NCI-H2107 (cell line): ENCODE measurements at regions not wholly inside any gene's neighbourhood (a gene's known extent, or its start where the extent isn't known, plus 50 kb on each side); places are given as distances from the start of the nearest gene placed in this dataset.
"Not testable (repeated sequence)": the region's sequence is repeated elsewhere in the genome, so short reads cannot be mapped to it uniquely, and the experiment has no call there.

ENCODE experiments used
- DNase-seq: peaks from one replicate; lab custom pipeline; 2025; lab: John Stamatoyannopoulos, UW

DNA sequence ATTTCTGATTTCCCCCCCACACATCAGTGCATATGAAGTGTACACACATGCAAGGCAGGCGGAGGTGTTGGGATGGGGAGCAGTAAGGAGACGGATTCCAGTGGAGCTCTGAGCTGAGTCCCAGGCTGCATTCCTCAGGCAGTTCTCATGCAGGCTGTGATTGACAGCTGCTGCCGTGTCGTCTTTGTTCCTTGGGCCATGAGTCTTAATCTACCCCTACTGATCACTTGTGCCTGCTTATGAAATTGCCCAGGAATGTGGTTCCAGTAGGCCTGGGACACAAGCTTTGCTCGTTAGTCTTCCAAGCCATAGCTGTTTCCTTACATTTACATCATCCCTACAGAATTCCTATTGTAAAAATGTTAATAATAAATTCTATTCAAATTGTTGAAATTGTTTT lies 1241.9 kb downstream of the UQCRFS1 start:
- DNase-seq = no peak

DNA sequence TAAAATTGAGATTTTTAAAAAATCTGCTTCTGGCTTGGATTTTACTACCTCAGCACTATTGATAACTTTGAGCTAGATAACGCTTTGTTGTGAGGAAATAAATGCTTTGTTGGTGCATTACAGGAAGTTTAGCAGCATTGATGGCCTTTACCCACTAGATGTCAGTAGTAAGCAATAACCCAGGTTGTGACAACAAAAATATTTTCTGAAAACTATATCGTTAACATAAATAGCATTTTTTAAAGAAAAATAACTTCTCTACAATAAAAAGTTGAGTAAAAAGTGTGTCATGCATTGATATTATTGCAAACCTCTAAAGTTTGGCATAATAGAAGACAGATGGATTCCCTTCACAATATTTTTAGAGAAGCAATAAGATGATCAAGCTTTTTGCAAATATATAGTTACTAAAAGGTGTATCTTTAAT lies 1246.5 kb downstream of the UQCRFS1 start:
- DNase-seq = no peak

DNA sequence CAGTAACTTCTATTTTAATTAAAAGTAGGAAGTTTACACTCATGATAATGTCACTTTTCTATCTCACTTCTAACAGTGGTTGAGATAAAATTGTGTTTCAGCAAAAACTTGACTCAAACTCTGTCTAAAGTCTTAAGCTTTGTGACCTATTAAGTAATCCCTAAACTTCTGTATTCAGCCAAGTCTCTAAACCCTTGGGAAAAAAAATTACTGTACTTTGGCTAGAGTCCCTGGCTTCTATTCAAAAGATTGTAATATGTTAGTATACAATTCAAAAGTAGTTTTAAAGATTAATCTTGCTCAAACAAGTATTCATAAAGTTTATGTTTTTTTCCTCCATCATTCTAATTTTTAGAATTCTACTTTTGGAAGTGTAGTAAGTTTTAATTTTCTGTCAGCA lies 1248.8 kb downstream of the UQCRFS1 start:
- DNase-seq = no peak

DNA sequence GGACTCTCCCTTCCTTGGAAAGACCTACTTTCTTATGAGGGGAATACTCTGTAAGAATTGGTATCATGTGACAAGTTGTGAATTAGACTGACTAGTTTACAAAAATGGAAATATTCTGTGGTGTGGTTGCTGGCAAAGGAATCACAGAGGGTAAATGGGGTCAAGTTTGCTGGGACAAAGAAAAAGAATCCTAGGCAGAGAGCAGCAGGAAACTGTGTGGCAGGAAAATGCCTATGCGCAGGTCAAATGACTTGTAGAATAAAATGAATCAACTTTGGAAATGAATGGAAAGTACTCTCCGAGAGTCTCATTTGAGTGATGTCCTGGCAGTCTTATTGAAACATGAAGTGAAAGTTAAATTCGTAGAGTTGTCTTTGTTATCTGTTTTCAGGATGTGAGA lies 1250.7 kb downstream of the UQCRFS1 start:
- DNase-seq = no peak

DNA sequence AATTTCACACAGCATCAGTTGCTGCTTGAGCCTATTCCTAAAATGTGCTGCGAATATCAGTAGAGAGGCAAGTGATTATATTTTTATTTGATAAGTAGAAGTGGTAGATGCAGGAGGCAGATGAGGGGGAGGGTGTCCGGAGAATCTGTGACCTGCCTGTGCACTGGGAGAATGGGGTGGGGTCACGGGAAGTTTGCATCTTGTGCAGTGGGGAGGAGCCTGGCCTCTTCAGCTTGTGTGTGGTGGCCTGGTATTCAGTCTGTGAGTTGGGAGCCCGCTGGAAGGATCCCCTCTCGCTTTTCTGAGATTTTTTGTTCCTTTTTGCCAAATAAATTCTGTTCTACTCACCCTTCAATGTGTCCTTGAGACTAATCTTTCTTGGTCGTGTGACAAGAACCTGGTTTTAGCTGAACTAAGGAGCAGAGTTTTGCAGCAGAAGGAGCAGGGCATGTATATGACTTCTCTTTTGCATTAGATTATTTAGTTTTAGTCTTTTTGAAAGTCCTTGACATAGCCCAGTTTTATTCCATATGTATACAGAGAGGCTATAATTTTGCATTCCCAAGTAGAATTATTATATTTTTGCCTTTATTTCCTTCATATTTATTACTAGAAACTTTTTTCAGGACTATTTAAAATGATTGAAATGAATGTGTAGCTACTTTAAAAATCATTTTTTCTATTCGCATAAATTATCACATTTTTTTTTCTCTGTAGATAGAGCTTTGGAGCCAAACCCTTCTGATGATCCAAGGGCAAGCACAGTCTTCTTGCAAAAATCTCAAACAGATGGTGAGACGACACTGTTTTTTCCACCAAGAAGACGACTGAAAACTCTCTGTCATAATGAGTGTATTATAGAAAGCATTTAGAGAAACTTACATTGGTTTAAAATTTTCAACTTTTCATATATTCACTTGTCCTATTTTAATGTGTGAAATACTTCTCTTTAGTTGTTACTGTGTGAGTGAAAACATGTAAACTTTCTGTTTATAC lies 1257.2 kb downstream of the UQCRFS1 start:
- DNase-seq = no peak

DNA sequence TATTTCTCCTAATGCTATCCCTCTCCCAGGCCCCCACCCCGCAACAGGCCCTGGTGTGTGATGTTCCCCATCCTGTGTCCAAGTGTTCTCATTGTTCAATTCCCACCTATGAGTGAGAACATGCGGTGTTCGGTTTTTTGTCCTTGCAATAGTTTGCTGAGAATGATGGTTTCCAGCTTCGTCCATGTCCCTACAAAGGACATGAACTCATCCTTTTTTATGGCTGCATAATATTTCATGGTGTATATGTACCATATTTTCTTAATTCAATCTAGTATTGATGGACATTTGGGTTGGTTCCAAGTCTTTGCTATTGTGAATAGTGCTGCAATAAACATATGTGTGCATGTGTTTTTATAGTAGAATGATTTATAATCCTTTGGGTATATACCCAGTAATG lies 1270.3 kb downstream of the UQCRFS1 start:
- DNase-seq = not testable (repeated sequence)

DNA sequence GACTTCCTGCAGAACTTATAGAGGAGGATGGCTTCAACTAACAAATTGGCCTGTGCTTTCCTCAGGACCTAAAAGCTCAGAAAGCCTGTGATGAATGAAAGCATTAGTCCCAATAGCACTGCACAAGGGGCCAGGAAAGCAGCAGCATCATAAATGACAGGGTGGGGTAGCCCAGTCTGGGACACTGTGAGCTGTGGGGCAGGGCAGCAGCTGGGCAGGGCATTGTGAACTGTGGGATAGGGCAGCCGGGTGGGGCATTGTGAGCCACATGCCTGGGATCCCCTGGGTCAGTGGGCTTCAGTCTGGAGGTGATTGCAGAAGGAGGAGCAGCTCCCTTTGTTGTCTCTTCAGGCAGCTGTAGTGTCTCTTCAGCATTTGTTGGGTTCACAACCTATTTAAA lies 1276.8 kb downstream of the UQCRFS1 start:
- no peak for DNase-seq

DNA sequence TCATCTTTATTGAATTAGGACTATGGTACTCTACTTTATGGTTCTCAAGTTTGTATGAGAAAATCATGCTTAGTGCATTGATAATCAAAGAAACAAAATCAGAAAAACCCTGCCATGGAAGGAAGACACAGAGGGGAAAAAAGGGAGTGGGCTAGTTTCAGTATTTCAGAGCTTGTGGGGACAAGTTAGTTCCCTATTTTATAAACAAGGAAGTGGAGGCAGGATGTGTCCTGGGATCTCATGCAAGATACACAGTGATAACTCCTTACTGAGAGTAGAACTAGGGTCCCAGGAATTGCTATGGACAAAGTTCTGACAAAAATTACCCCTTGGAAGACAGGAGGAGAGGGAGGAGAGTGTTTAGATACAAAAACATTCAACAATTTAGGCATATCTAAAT lies 1277.3 kb downstream of the UQCRFS1 start:
- no peak for DNase-seq

DNA sequence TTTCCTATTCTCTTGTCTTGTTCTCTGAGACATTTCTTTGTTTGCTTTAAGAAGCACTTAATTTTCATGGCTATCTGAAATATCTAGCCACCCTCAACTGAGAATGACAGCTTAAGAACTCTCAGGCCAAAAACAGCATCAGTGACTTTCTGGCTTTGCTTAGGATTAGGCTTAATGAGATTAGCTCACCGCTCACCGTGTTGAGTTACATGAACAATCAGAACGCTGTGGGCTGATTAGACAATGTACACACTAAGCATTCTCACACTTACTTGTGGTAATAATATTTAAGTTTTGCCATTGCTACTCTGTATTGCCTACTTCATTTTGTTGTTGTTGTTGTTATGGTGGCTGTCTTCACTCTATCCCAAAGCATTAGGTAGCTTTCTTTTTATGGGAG lies 1283.6 kb downstream of the UQCRFS1 start:
- DNase-seq = no peak

DNA sequence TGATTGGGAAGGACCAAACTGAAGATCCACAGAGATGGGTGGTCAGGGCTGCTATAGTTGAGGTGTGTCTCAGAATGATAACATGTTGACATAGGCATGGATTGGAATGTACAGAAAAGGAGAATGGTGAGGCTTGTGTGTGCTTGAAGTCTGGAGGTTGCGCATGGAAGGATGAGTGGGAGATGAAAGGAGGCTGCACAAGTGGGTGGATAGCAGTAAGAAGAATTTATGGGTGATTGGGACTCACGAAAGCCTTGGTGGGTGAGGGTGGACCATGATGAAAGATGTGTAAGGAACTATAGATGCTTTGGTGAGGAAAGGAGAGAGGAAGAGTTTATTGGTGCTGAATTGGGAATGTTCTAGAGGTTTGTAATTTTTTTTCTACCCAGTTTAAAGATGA lies 1287.7 kb downstream of the UQCRFS1 start:
- no peak for DNase-seq

DNA sequence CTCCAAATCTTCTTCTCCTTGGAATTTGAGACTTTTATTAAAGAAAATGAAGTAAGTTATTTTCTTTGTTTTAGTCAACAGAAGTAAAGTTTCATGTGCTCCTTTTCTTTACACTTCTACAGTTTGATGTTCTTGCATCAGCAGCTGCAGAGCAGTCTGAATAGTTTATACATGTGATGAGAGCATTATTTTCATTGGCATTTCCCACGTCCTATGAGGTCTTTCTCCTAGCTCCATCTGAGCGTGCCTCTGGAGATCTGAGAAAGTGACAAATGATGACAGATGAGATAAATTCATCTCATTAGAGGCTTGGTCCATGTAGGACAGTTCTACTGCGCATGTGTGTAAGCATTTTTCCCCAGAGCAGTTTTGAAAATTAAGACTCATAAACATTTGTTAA lies 1290.0 kb downstream of the UQCRFS1 start:
- no peak for DNase-seq

DNA sequence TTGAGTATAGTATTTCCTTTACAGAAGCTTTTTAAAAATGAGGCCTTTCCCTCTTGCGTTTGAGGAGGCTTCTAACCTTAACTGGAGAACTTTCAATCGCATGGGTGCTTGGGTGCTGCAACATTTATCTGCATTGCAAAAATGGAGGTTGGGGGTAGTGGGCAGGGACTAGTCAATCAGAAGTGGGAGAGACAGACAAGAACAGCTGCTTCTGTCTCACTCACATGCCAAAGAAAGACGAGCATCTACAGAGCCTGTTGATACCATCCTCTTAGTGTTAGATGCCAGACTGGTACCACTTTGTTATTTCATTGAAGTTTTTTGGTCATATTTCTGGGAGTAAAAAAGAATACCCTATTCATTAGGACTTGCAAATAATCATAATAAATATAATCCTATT lies 1292.2 kb downstream of the UQCRFS1 start:
- no peak for DNase-seq

DNA sequence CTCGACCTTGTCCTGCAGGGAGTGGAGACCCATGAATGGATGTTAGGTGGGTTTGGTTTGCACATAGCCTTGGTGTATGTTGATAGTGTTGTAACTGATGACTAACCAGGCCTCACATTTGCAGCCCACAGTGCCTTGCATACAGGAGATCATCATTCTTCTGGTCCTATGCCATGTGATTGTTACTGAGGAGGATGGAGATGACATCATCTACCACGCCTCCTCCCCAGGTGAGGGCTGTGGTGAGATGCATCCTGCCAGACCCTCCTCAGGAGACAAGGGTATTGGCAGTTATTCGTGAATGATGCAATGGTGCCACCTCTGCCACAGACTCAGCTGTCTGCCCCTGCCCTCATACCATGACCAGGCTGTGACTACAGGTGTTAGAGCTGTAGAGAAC lies 1294.1 kb downstream of the UQCRFS1 start:
- DNase-seq = no peak

DNA sequence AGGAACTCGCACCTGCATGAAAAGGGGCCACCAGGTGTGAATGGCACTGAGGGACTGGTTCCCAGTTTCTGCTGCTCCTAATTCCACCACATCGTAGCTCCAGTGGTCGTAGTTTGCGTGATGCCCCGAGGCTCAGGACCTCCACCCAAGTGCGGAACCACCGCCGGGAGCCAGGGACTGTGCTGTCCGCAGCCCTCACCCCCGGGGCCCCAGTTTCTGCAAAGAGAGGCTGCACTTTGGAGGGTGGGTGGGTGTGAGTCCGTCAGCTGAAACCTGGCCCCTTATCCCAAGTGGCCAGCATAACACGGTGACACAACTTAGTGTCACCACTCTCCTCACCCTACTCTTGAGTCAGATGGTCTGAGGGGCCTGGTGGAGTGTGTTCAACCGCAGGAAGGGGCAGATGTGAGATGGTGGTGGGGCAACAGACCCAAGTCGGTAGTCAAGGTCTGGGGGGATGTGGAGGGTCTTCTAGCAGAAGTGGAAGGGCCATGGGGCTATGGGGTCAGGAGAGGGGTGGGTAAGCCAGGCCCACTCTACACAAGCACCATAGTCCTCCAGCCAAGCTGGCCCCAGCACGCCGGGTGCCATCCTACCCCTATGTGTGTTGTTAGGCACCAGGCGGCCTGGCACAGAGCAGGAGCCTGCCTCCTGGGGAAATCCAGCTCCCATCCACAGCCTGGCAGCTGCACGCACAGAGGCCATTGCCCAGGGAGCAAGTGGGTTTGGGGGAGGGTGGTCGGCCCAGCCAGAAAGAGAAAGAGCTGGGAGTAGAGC lies 1301.6 kb downstream of the UQCRFS1 start:
- DNase-seq = no peak

DNA sequence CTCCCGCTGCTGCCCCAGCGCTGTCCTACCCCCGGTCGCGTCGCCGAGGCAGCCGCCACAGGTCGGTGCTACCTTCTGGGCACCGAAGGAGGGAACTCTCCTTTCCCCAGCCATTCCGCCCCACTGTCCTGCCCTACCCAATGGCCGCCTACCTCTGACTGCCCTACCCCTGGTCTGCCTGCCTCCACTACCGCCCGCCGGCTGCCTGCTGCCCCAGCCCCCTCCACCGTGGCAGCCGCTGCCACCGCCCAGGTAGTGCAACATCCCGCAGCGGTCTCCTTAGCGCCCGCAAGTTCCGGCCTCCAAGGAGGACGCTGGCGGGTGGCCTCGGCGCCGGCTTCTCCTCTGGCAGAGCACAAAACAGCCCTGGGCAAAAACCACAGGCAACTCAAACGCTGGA lies 1303.1 kb downstream of the UQCRFS1 start:
- no peak for DNase-seq

DNA sequence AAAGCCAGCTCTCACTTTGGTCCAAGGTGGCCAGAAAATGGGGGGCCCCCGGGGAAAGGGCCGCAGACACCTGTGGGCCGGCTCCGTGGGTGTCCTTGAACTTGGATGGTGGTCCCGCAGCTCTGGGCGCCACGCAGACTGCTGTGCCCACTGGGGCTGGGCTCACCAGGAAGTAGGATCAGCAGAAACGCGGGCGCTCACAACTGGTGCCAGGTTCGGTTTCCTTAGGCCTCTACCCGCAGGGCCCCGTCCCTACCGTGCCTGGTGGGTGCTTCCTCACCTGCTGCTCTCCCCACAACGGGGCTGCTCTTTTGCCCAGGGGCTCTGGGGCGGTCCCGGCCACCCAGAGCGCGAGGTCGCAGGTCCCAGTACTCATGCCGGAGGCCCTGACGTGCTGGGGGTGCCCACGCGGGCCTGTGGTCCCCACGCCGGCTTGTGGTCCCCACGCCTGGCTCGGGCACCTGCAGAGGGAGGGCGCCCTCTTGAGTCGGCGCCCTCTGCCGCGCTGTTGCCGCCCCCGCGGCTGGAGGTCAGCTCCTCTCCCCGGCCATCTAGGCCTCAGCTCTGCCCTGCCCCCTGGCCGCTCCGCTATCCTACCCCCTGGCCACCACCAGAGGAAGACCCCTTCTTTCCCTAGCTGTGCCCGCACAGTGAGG lies 1303.6 kb downstream of the UQCRFS1 start:
- DNase-seq = no peak

DNA sequence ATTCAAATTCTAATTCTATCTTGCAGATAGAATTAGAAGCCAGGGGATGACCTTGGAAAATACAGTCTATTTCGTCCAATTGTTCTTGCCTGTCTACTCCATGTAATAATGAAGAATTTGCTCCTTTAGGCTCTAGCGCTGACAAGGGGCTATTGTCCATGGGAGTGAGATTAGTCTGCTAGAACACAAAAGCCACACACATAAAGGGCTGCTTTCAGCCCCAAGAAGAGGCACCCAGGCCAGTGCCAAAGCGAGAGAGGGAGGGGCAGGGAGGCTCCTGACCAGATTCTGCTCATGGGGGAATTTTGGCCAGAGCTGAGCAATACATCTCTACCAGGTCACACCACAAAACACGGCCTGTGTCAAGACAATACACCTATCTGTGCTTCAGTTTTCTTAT lies 1306.9 kb downstream of the UQCRFS1 start:
- DNase-seq = no peak

DNA sequence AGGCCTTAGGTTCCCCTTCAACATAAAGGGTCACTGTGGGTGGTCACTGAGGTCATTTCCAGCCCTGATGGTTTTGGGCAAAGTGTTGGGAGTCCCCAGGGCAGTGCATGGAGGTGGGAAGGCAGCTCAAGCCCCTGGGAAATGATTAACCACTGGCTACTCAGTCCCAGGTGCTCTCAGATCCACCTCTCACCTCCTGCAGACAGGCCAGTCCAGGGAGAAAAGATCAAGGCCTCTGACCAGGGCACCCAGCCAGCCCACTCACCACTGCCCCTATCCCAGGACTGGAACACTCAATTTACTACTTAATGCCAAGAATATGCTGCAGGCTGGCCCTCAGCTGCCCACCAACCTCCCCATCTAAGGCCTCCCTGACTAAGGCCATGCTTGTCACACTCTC lies 1307.9 kb downstream of the UQCRFS1 start:
- no peak for DNase-seq

DNA sequence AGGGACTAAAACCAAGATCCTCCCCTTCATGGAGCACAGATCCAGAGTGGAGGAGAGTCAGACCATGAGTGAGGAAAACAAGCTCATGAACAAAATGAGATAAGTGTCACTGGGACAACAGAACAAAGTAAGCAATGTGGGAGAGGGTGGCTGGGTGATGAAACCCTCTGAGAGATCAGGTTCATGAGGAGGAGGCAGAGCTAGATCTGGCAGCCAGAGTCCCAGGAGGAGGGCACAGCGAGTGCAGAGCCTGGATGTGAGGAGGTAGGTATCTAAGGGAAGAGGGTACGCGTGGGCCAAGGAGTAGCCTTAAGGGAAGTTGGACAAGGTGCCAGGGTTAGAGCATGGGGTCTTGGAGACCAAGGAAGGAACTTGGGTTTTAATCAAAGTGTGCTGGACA lies 1311.9 kb downstream of the UQCRFS1 start:
- no peak for DNase-seq

DNA sequence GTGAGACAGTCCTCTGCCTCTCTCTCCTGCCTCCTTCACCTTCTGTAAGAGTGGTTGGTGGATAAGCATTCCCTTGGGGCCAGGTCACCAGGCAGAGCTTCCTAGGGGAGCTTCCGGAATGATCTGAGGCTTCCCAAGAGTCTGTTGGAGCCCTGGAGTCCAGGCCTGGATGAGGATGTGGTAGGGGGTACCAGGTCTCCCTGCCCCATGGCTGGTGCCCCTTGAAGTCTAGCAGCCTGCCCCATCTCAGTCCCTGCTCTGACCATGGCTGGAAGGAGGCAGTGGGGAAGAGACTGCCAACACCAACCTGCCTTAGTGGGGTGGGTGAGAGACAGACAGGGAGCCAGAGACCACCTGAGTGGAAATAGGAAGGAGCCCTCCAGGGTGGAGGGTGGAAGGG lies 1316.9 kb downstream of the UQCRFS1 start:
- DNase-seq = no peak

DNA sequence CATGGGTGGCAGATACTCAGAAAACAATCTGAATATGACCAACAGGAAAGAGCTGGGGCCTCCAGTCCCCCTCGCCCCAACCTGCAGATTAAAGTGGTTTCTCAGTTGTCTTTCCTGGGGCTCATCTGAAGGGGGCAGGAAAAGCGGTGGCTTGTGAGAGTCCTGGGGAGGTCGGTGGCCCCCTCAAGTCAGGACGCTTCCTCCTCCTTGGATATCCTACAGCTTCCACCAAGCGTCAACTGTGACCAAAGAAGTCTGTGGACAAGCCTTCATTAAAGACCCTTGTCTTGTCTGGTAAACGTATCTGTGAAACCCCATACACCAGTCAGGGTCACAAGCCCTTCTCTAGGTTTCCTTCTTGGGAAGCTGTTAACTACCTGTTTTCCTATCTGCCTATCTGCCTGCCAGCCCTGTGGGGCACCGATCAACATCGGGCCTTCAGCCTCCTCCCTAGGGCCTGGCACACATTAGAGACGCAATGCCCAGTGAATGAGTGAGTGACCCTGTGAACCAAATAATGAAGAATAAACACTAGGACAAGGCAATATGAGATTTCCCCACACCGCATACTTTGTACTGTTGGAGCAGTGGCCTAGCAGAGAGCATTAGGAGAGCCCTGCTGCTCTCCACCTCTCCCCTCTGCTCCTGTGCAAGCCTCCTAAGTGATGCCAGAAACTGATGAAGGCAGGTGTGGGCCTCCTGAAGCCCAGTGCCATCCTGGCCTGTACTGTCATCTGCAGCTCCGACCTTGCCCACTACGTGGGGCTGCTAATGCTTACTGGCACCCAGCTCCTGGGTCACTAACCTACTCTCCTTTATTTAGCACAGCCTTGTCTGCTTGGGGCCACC lies 1317.8 kb downstream of the UQCRFS1 start:
- no peak for DNase-seq

DNA sequence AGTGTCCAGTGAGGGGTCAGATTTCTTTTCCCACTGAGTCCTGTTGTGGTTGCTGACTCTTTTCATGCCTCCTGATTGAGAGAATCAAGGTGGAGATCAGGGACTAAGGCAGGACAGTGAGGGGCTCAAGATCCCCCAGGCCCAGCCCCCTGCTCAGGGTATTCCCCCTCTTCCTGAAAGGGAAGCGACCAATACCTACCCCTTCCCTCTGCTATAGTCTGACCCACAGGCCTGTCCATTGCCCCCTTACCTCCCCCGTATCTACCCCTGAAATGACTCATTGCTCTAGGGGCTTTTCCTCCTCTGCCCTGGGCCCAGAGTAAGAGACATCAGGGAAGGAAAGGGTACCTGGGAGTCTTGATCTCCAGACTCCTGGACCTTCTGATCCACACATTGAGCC lies 1320.5 kb downstream of the UQCRFS1 start:
- no peak for DNase-seq
